ENCODE measurements at regions not wholly inside any gene's neighbourhood (a gene's known extent, or its start where the extent isn't known, plus 50 kb on each side); places are given as distances from the start of the nearest gene placed in this dataset.
"Not testable (repeated sequence)": the region's sequence is repeated elsewhere in the genome, so short reads cannot be mapped to it uniquely, and the experiment has no call there.

- DNase-seq; H3K27me3 ChIP-seq (ENCODE audit: control insufficient read depth, insufficient read depth); H3K9me3 ChIP-seq (ENCODE audit: control insufficient read depth, low read length); H3K27ac ChIP-seq (ENCODE audit: low read length); H3K4me3 ChIP-seq (ENCODE audit: low read length); ATAC-seq; intact Hi-C loops (cut with DNase I); H3K4me1 ChIP-seq (ENCODE audit: control insufficient read depth, insufficient read depth, low read length): not testable (repeated sequence)
- 87% methylated on average over 9 of the region's 9 CpGs for WGBS
Measured at GRCh38 chr10:29363930-29364329, 75.1 kb downstream of the LYZL1 start.

DNA sequence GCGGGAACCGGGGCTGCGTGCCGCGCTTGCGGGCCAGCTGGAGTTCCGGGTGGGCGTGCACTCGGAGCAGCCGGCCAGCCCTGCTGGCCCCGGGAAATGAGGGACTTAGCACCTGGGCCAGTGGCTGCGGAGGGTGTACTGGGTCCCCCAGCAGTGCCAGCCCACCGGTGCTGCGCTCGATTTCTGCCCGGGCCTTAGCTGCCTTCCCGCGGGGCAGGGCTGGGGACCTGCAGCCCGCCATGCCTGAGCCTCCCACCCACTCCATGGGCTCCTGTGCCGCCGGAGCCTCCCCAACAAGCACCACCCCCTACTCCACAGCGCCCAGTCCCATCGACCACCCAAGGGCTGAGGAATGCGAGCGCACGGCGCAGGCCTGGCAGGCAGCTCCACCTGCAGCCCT, 77.3 kb downstream of the LYZL1 start:
- DNase-seq; H3K9me3 ChIP-seq (ENCODE audit: control insufficient read depth, low read length); ATAC-seq; H3K4me3 ChIP-seq (ENCODE audit: low read length); H3K27ac ChIP-seq (ENCODE audit: low read length); H3K27me3 ChIP-seq (ENCODE audit: control insufficient read depth, insufficient read depth); intact Hi-C loops (cut with DNase I); H3K4me1 ChIP-seq (ENCODE audit: control insufficient read depth, insufficient read depth, low read length): not testable (repeated sequence)
- WGBS = 92% methylated on average over 27 of the region's 27 CpGs

DNA sequence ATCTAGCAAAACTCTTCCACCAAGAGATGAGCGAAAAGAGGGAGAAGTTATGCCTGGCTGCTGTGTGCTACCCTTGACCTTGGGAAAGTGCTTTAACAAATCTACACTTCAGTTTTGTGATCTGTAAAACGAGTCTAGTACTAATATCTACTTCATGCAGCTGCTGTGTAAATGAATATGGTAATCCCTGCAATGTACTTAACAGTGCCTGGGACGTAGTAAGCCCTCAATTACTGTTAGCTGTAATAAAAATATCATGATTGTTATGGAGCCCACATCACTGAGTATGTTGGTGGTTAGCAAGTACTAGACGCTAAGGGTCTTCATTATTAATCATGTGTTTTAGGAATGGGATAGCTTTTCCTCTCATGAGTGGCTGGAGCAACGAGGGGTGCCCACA, 80.5 kb downstream of the LYZL1 start:
- no peaks in the 10 kb centered on the region for H3K27me3 ChIP-seq (ENCODE audit: control insufficient read depth, insufficient read depth)
- no peak for DNase-seq
- intact Hi-C loops (cut with DNase I) = no loop called here
- H3K9me3 ChIP-seq (ENCODE audit: control insufficient read depth, low read length) = no peaks in the 10 kb centered on the region
- no peak overlapping the region for H3K4me3 ChIP-seq (ENCODE audit: low read length)
- WGBS = 74% methylated on average over 5 of the region's 5 CpGs
- no peak overlapping the region for H3K27ac ChIP-seq (ENCODE audit: low read length)
- no peak for ATAC-seq
- no peaks in the 10 kb centered on the region for H3K4me1 ChIP-seq (ENCODE audit: control insufficient read depth, insufficient read depth, low read length)

DNA sequence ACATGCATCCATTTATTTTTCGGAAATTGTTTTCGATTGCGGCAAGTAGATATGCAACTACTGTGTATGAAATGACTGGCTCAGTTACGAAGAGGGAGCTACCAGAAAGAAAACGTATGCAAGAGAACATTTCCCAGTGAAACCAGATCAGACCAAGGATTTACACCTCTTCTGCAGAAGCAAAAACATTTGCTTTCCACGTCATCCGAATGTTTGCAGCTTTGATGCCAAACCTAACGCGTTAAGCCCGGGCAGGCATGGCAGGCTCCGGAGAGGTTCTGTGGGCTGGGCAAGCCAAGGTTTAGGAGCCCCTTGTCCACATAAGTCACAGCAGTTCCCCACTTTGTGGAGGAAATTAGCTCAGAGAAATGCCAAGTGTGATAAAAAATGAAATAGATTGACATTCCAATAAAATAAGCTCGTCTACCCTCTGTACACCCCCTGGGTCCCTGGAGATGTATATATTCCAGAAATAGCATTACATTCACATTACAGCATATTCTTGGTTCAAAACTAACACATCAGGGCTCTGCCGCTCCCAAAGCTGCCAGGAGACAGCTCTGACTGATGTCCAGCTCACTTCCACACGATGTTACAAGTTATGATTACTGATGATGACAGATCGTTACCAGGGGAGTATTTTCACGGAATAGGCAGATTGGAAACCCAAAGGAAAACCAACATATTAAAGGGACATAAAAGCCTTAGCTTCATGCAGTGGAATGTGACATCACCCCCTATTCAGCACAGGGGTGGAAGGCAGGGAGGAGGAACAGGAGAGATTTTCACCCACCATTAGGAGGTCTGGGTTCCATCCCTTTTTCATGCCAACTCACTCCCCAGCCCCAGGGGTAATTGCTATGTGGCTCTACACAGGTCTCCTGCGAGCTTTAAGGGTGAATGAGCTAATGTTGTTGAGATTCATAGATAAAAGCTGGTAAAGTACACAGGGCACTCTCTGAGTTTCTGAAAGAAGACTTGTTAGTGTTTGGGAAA, 81.5 kb downstream of the LYZL1 start:
- H3K4me3 ChIP-seq (ENCODE audit: low read length) = no peak overlapping the region
- ATAC-seq = peak in 1 of 2 donors; percentile 26

GRCh38 chr10:29372920-29373319, 84.0 kb downstream of the LYZL1 start:
- H3K4me3 ChIP-seq (ENCODE audit: low read length) = no peak overlapping the region

More for the DNA sequence above, 81.5 kb downstream of the LYZL1 start:
- WGBS = 40% methylated on average over 17 of the region's 17 CpGs
- intact Hi-C loops (cut with DNase I) = no loop called here
- Histone ChIP-seq H3K27ac (ENCODE audit: low read length) (no peak overlapping the region), H3K27me3 (ENCODE audit: control insufficient read depth, insufficient read depth) (no peaks in the 10 kb centered on the region), H3K4me1 (ENCODE audit: control insufficient read depth, insufficient read depth, low read length) (no peaks in the 10 kb centered on the region), H3K9me3 (ENCODE audit: control insufficient read depth, low read length) (no peaks in the 10 kb centered on the region)
- DNase-seq = no peak

DNA sequence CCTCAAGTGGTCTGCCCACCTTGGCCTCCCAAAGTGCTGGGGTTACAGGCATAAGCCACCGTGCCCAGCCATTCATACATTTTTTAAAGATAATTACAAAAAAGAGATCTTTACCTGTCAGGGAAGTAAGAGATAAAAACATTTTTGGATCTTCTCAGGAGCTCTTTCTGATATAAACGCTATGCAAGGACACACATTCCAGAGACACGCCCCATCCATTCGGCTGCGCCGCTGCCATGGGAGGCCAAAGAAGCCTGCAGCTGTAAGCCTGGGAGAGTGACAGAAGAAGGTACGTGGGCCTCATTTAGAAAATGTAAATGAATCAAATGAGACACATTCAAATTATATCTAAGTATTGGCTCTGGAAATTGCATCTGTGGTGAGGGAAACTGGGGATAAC, 85.3 kb downstream of the LYZL1 start:
- no peak for ATAC-seq
- no peak overlapping the region for H3K4me3 ChIP-seq (ENCODE audit: low read length)
- no peaks in the 10 kb centered on the region for H3K4me1 ChIP-seq (ENCODE audit: control insufficient read depth, insufficient read depth, low read length)
- intact Hi-C loops (cut with DNase I) = no loop called here
- H3K27ac ChIP-seq (ENCODE audit: low read length) = no peak overlapping the region
- 93% methylated on average over 7 of the region's 7 CpGs for WGBS
- no peaks in the 10 kb centered on the region for H3K9me3 ChIP-seq (ENCODE audit: control insufficient read depth, low read length)
- no peaks in the 10 kb centered on the region for H3K27me3 ChIP-seq (ENCODE audit: control insufficient read depth, insufficient read depth)
- DNase-seq = no peak

More at GRCh38 chr10:29372920-29373319, 84.0 kb downstream of the LYZL1 start:
- 66% methylated on average over 5 of the region's 5 CpGs for WGBS
- ATAC-seq (peak in 1 of 2 donors; percentile 48), DNase-seq (no peak)
- intact Hi-C loops (cut with DNase I) = no loop called here
- Histone ChIP-seq H3K27me3 (ENCODE audit: control insufficient read depth, insufficient read depth) (no peaks in the 10 kb centered on the region), H3K9me3 (ENCODE audit: control insufficient read depth, low read length) (no peaks in the 10 kb centered on the region), H3K27ac (ENCODE audit: low read length) (no peak overlapping the region), H3K4me1 (ENCODE audit: control insufficient read depth, insufficient read depth, low read length) (no peaks in the 10 kb centered on the region)

DNA sequence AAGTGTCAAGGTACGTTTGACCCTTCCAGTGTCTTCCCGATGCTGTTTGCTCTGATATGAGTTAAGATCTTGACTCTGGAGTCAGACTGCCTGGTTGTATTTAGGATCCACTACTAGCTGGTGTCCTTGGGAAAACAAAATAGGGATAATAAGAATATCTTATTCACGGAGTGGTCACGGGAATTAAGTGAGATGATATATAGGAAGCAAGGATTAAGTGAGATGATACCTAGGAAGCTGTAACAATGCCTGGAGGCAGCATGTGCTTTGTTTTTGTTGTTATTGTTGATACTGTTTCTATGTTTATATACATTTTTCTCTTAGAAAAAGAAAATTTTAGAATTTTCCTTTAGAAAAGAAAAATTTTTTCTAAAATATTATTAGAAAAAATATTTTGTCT, 87.0 kb downstream of the LYZL1 start:
- DNase-seq (no peak), ATAC-seq (no peak)
- Histone ChIP-seq H3K27me3 (ENCODE audit: control insufficient read depth, insufficient read depth) (no peaks in the 10 kb centered on the region), H3K9me3 (ENCODE audit: control insufficient read depth, low read length) (no peaks in the 10 kb centered on the region), H3K4me1 (ENCODE audit: control insufficient read depth, insufficient read depth, low read length) (no peaks in the 10 kb centered on the region), H3K27ac (ENCODE audit: low read length) (no peak overlapping the region), H3K4me3 (ENCODE audit: low read length) (no peak overlapping the region)
- WGBS = 86% methylated on average over 4 of the region's 4 CpGs
- intact Hi-C loops (cut with DNase I) = no loop called here

- Histone ChIP-seq H3K4me1 (ENCODE audit: control insufficient read depth, insufficient read depth, low read length) (no peaks in the 10 kb centered on the region), H3K4me3 (ENCODE audit: low read length) (no peak overlapping the region), H3K27ac (ENCODE audit: low read length) (no peak overlapping the region), H3K9me3 (ENCODE audit: control insufficient read depth, low read length) (no peaks in the 10 kb centered on the region), H3K27me3 (ENCODE audit: control insufficient read depth, insufficient read depth) (no peaks in the 10 kb centered on the region)
- peak in 1 of 2 donors; percentile 34 for ATAC-seq
- intact Hi-C loops (cut with DNase I) = no loop called here
- DNase-seq = no peak
- WGBS = 79% methylated on average over 10 of the region's 10 CpGs
Measured at GRCh38 chr10:29377333-29377961, 88.6 kb downstream of the LYZL1 start.

DNA sequence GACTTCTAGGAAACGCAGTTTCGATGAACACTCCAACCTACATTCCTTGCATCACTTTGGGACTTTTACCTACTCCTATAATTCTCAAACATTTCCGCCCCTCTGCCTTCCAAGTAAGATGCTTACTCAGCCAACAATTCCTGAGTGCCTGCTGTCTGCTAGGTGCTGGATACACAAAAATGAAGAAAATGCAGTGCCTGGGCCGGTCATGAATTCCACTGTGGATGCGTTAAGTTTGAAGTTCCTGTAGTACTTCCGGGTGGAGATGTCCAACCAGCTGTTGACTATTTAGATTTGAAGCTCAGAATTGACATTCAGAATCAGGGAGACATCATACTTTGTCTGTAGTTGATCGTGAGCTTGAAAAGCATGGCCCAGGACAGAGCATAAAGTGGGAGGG, 89.2 kb downstream of the LYZL1 start:
- Histone ChIP-seq H3K27ac (ENCODE audit: low read length) (no peak overlapping the region), H3K4me3 (ENCODE audit: low read length) (no peak overlapping the region), H3K9me3 (ENCODE audit: control insufficient read depth, low read length) (no peaks in the 10 kb centered on the region), H3K4me1 (ENCODE audit: control insufficient read depth, insufficient read depth, low read length) (no peaks in the 10 kb centered on the region), H3K27me3 (ENCODE audit: control insufficient read depth, insufficient read depth) (no peaks in the 10 kb centered on the region)
- intact Hi-C loops (cut with DNase I) = no loop called here
- DNase-seq (no peak), ATAC-seq (no peak)
- 89% methylated on average over 7 of the region's 7 CpGs for WGBS

- intact Hi-C loops (cut with DNase I) = no loop called here
- no peak overlapping the region for H3K4me3 ChIP-seq (ENCODE audit: low read length)
- no peaks in the 10 kb centered on the region for H3K27me3 ChIP-seq (ENCODE audit: control insufficient read depth, insufficient read depth)
- 73% methylated on average over 4 of the region's 4 CpGs for WGBS
- ATAC-seq (no peak), DNase-seq (no peak)
- H3K27ac ChIP-seq (ENCODE audit: low read length) = no peak overlapping the region
- H3K9me3 ChIP-seq (ENCODE audit: control insufficient read depth, low read length) = no peaks in the 10 kb centered on the region
- H3K4me1 ChIP-seq (ENCODE audit: control insufficient read depth, insufficient read depth, low read length) = no peaks in the 10 kb centered on the region
Measured at GRCh38 chr10:29379208-29379607, 90.3 kb downstream of the LYZL1 start.

Measured in right cardiac atrium (tissue), 5 donors.